Colon (tissue), 2 donors: ENCODE measurements at regions not wholly inside any gene's neighbourhood (a gene's known extent, or its start where the extent isn't known, plus 50 kb on each side); places are given as distances from the start of the nearest gene placed in this dataset.
"Not testable (repeated sequence)": the region's sequence is repeated elsewhere in the genome, so short reads cannot be mapped to it uniquely, and the experiment has no call there.

ENCODE experiments used
- FAIRE-seq: peaks from 2 replicates; lab custom pipeline; 2012; peaks lifted over from hg19 to GRCh38; lab: Jason Lieb, UNC
- donor health status: control.
- donor health status: control.

- no peak for FAIRE-seq
These were observed 238.5 kb upstream of the ZNF385D start for GRCh38 chr3:21989341-21990042.

- no peak for FAIRE-seq
These were observed 240.1 kb upstream of the ZNF385D start for GRCh38 chr3:21991061-21991460.

GRCh38 chr3:21995079-21995607, 244.1 kb upstream of the ZNF385D start:
- FAIRE-seq = no peak

GRCh38 chr3:22007368-22007767, 256.4 kb upstream of the ZNF385D start:
- no peak for FAIRE-seq

- FAIRE-seq = no peak
These were observed 260.0 kb upstream of the ZNF385D start for GRCh38 chr3:22010997-22011396.

GRCh38 chr3:22012471-22012870, 261.5 kb upstream of the ZNF385D start:
- FAIRE-seq = no peak

GRCh38 chr3:22013641-22014040, 262.6 kb upstream of the ZNF385D start:
- no peak for FAIRE-seq

GRCh38 chr3:22016197-22016596, 265.2 kb upstream of the ZNF385D start:
- FAIRE-seq = no peak

GRCh38 chr3:22024638-22025037, 273.6 kb upstream of the ZNF385D start:
- not testable (repeated sequence) for FAIRE-seq

- no peak for FAIRE-seq
These were observed 278.5 kb upstream of the ZNF385D start for GRCh38 chr3:22029480-22029879.

GRCh38 chr3:22039161-22039560, 288.2 kb upstream of the ZNF385D start:
- no peak for FAIRE-seq

GRCh38 chr3:22040150-22040549, 289.1 kb upstream of the ZNF385D start:
- no peak for FAIRE-seq

GRCh38 chr3:22045882-22046281, 294.9 kb upstream of the ZNF385D start:
- FAIRE-seq = no peak

- no peak for FAIRE-seq
These were observed 312.5 kb upstream of the ZNF385D start for GRCh38 chr3:22063500-22063899.

GRCh38 chr3:22068619-22069018, 317.6 kb upstream of the ZNF385D start:
- no peak for FAIRE-seq

GRCh38 chr3:22088204-22088603, 337.2 kb upstream of the ZNF385D start:
- FAIRE-seq = no peak

- FAIRE-seq = no peak
These were observed 338.3 kb upstream of the ZNF385D start for GRCh38 chr3:22089284-22089683.

GRCh38 chr3:22091329-22091728, 340.3 kb upstream of the ZNF385D start:
- FAIRE-seq = no peak

GRCh38 chr3:22098021-22098420, 347.0 kb upstream of the ZNF385D start:
- no peak for FAIRE-seq

- FAIRE-seq = no peak
These were observed 350.3 kb upstream of the ZNF385D start for GRCh38 chr3:22101351-22101750.

- no peak for FAIRE-seq
These were observed 350.8 kb upstream of the ZNF385D start for GRCh38 chr3:22101811-22102210.

- no peak for FAIRE-seq
These were observed 352.4 kb upstream of the ZNF385D start for GRCh38 chr3:22103423-22103822.

- no peak for FAIRE-seq
These were observed 355.3 kb upstream of the ZNF385D start for GRCh38 chr3:22106213-22106896.

- no peak for FAIRE-seq
These were observed 360.2 kb upstream of the ZNF385D start for GRCh38 chr3:22111226-22111625.
